ENCODE measurements at regions not wholly inside any gene's neighbourhood (a gene's known extent, or its start where the extent isn't known, plus 50 kb on each side); places are given as distances from the start of the nearest gene placed in this dataset.

DNA sequence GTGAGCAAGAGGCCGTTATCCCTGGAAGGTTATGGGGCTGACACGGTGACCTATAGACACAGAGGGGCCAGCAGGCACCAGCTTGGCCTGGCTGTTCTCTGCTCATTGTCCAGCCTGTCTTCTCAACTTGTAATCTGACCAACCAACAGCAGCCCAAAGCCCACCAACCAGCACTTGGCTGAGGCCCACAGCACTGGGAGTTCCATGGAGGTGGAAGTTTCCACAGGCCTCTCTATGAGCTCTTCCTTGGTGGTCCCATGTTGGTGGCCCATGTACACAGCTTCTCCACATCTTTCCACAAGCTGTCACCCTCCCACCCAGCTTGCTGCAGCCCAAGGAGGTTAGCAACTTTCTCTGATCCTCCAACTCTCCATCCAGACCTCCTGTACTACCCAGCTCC, 56.2 kb upstream of the KLHL31 start:
- DNase-seq (ENCODE audit: low read depth): no peak
- no peak overlapping the region for H3K4me3 ChIP-seq (ENCODE audit: low read depth, low read length)
- TF ChIP-seq, protein P1, sequence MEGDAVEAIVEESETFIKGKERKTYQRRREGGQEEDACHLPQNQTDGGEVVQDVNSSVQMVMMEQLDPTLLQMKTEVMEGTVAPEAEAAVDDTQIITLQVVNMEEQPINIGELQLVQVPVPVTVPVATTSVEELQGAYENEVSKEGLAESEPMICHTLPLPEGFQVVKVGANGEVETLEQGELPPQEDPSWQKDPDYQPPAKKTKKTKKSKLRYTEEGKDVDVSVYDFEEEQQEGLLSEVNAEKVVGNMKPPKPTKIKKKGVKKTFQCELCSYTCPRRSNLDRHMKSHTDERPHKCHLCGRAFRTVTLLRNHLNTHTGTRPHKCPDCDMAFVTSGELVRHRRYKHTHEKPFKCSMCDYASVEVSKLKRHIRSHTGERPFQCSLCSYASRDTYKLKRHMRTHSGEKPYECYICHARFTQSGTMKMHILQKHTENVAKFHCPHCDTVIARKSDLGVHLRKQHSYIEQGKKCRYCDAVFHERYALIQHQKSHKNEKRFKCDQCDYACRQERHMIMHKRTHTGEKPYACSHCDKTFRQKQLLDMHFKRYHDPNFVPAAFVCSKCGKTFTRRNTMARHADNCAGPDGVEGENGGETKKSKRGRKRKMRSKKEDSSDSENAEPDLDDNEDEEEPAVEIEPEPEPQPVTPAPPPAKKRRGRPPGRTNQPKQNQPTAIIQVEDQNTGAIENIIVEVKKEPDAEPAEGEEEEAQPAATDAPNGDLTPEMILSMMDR (IDR thresholded peaks at IDR 0.05; ENCODE audit: low read depth, low read length, missing control alignments): no peak

GRCh38 chr6:53718597-53719460, 53.3 kb upstream of the KLHL31 start:
- TF ChIP-seq, protein P1 (IDR thresholded peaks at IDR 0.05; ENCODE audit: low read depth, low read length, missing control alignments): peak; percentile 81
- peak; percentile 41 for DNase-seq (ENCODE audit: low read depth)

DNA sequence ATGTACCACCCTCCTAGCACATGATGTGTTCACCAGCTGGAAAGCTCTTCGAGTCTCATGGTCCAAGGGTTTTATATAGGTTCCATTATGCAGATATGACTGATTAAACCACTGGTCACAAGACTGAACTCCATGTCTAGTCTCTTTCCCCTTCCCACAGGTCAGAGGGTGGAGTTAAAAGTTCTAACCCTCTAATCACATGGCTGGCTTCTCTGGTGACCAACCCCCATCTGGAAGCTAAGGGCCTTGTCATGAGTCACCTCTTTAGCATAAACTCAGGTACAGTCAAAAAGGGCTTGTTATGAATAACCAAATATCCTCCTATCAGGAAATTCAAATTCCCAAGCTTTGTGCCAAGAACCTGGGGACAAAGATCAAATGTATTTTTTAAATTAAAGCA, 52.0 kb upstream of the KLHL31 start:
- TF ChIP-seq, protein P1 (IDR thresholded peaks at IDR 0.05; ENCODE audit: low read depth, low read length, missing control alignments): no peak

More at GRCh38 chr6:53718597-53719460, 53.3 kb upstream of the KLHL31 start:
- H3K4me3 ChIP-seq (ENCODE audit: low read depth, low read length): no peak overlapping the region

DNA sequence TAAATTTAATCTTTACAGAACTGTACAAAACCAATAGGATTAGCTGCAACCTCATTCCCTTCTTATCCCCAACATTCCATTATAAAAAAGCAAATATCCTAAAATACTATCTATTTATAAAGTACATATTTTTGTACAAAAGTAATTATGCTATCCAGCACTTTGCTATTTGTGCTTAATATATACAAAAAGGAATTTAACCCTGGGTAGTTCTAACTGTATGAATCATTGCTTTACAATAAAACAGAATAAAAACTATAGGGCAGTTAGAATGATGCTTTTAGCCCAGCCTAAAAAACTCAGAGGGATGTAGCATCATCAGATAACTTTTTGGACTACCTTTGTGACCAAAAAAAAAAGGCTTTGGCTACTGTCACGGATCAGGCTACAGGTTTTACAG, 49.9 kb upstream of the KLHL31 start:
- TF ChIP-seq, protein P1 (IDR thresholded peaks at IDR 0.05; ENCODE audit: low read depth, low read length, missing control alignments): no peak
- DNase-seq (ENCODE audit: low read depth): no peak
- no peak overlapping the region for H3K4me3 ChIP-seq (ENCODE audit: low read depth, low read length)

More for the DNA sequence above, 52.0 kb upstream of the KLHL31 start:
- no peak overlapping the region for H3K4me3 ChIP-seq (ENCODE audit: low read depth, low read length)
- no peak for DNase-seq (ENCODE audit: low read depth)
